Mesothelial cell of epicardium (in vitro differentiated cells): ENCODE measurements at regions not wholly inside any gene's neighbourhood (a gene's known extent, or its start where the extent isn't known, plus 50 kb on each side); places are given as distances from the start of the nearest gene placed in this dataset.
"Not testable (repeated sequence)": the region's sequence is repeated elsewhere in the genome, so short reads cannot be mapped to it uniquely, and the experiment has no call there.

Experiments used
- DNase-seq, 2 experiments: peaks; one replicate each; pipeline ENCODE4 v3.0.0; 2021; ENCODE audit warnings: low spot score in 2 of 2; ENCODE audit not compliant: unreplicated experiment in 2 of 2
- H3K27ac Mint-ChIP-seq: 2 replicates; pipeline ENCODE4 v1.8.0; 2021; ENCODE audit warnings: mixed read lengths
- H3K27me3 Mint-ChIP-seq: 2 replicates; pipeline ENCODE4 v1.8.0; 2021; ENCODE audit warnings: low read depth, mixed read lengths
- H3K36me3 Mint-ChIP-seq: 2 replicates; pipeline ENCODE4 v1.8.0; 2021; ENCODE audit warnings: mixed read lengths
- H3K4me1 Mint-ChIP-seq: 2 replicates; pipeline ENCODE4 v1.8.0; 2021; ENCODE audit warnings: mixed read lengths
- H3K4me3 Mint-ChIP-seq: 2 replicates; pipeline ENCODE4 v1.8.0; 2021; ENCODE audit warnings: mild to moderate bottlenecking, moderate library complexity, mixed read lengths
- H3K9me3 Mint-ChIP-seq: 2 replicates; pipeline ENCODE4 v1.8.0; 2021; ENCODE audit warnings: mixed read lengths
- CTCF ChIP-seq: fragments of 200-600 bp; sonication (generic); IDR thresholded peaks from one replicate; pipeline ENCODE4 v1.5.0; 2021; ENCODE audit warnings: antibody characterized with exemption; ENCODE audit not compliant: unreplicated experiment

GRCh38 chr1:188719735-188720134, 1757.9 kb downstream of the BRINP3 start:
- DNase-seq = no peak
- H3K27me3 Mint-ChIP-seq = no peaks in the 10 kb centered on the region
- H3K9me3 Mint-ChIP-seq = no peaks in the 10 kb centered on the region
- H3K4me1 Mint-ChIP-seq = no peaks in the 10 kb centered on the region
- H3K27ac Mint-ChIP-seq = no peak overlapping the region
- no peak overlapping the region for H3K4me3 Mint-ChIP-seq
- TF ChIP-seq CTCF = no peak
- H3K36me3 Mint-ChIP-seq = no peaks in the 10 kb centered on the region

GRCh38 chr1:188723332-188724020, 1754.2 kb downstream of the BRINP3 start:
- DNase-seq = no peak
- no peaks in the 10 kb centered on the region for H3K36me3 Mint-ChIP-seq
- no peaks in the 10 kb centered on the region for H3K4me1 Mint-ChIP-seq
- H3K4me3 Mint-ChIP-seq = no peak overlapping the region
- H3K27me3 Mint-ChIP-seq = no peaks in the 10 kb centered on the region
- H3K9me3 Mint-ChIP-seq = no peaks in the 10 kb centered on the region
- no peak for TF ChIP-seq CTCF
- no peak overlapping the region for H3K27ac Mint-ChIP-seq

GRCh38 chr1:188729039-188729438, 1748.6 kb downstream of the BRINP3 start:
- Mint-ChIP-seq H3K4me3 (no peak overlapping the region), H3K9me3 (peaks cover 6% of the 10 kb centered on the region), H3K27ac (no peak overlapping the region), H3K36me3 (no peaks in the 10 kb centered on the region), H3K4me1 (no peaks in the 10 kb centered on the region), H3K27me3 (no peaks in the 10 kb centered on the region)
- TF ChIP-seq CTCF = no peak
- no peak for DNase-seq

- no peak for DNase-seq
- Mint-ChIP-seq H3K9me3 (peaks cover 6% of the 10 kb centered on the region), H3K4me1 (no peaks in the 10 kb centered on the region), H3K4me3 (no peak overlapping the region), H3K36me3 (no peaks in the 10 kb centered on the region), H3K27ac (no peak overlapping the region), H3K27me3 (no peaks in the 10 kb centered on the region)
- no peak for TF ChIP-seq CTCF
These were observed 1742.1 kb downstream of the BRINP3 start for GRCh38 chr1:188735567-188735966.

GRCh38 chr1:188749275-188749674, 1728.4 kb downstream of the BRINP3 start:
- H3K4me3 Mint-ChIP-seq, H3K4me1 Mint-ChIP-seq, H3K36me3 Mint-ChIP-seq, DNase-seq, H3K27me3 Mint-ChIP-seq: not testable (repeated sequence)
- Mint-ChIP-seq H3K9me3 (peaks cover 16% of the 10 kb centered on the region), H3K27ac (peak overlapping the region; percentile 22)

- H3K4me1 Mint-ChIP-seq, H3K27me3 Mint-ChIP-seq, H3K27ac Mint-ChIP-seq, DNase-seq, H3K4me3 Mint-ChIP-seq, H3K36me3 Mint-ChIP-seq: not testable (repeated sequence)
- H3K9me3 Mint-ChIP-seq = peaks cover 16% of the 10 kb centered on the region
These were observed 1725.6 kb downstream of the BRINP3 start for GRCh38 chr1:188752027-188752426.

- not testable (repeated sequence) for H3K9me3 Mint-ChIP-seq, H3K27me3 Mint-ChIP-seq, H3K36me3 Mint-ChIP-seq, DNase-seq, H3K4me1 Mint-ChIP-seq
- peak overlapping the region; percentile 66 for H3K4me3 Mint-ChIP-seq
- peak overlapping the region; percentile 25 for H3K27ac Mint-ChIP-seq
These were observed 1719.9 kb downstream of the BRINP3 start for GRCh38 chr1:188757747-188758146.
